ENCODE measurements at regions not wholly inside any gene's neighbourhood (a gene's known extent, or its start where the extent isn't known, plus 50 kb on each side); places are given as distances from the start of the nearest gene placed in this dataset.

DNA sequence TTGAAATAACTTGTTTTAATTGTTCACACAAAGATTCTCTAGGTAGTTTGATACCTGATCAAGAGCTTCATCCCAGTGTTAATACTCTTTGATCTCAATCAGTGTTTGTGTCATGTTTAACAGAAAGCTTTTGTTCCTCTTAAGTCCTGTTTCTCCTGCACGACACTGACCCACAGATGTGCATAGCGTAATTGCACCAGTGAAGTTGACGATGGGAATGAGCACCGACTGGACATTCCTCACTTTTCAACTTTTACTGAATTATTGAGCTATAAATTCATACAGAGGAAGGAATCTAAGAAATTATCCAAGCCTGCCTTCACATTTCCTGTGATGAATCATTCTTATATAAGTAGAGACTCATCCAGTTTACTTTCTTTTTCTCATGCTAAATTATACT, 878.7 kb upstream of the TENM3 start:
- FAIRE-seq (no peak), DNase-seq (ENCODE audit: low spot score in 2 of 2) (peak in 1 of 2 donors; percentile 6)

DNA sequence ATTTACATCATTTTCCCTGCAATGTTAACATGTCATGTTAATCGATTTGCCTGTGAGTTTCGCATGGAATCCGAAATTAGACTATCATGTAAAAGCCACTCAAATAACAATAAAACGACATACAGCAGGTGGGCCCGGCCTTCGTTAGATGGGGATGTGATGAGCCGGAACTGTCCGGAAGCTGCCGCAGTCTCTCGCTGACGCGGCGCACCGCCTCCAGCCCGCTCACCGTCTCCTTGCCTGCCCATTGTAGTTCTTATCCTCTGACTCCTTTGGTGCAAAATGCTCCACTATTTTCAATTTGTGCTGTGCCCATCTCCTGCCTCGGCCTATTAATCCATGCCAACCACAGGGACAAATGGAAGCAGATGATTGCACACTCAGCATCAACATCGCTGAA, 877.5 kb upstream of the TENM3 start:
- FAIRE-seq, result no peak

DNA sequence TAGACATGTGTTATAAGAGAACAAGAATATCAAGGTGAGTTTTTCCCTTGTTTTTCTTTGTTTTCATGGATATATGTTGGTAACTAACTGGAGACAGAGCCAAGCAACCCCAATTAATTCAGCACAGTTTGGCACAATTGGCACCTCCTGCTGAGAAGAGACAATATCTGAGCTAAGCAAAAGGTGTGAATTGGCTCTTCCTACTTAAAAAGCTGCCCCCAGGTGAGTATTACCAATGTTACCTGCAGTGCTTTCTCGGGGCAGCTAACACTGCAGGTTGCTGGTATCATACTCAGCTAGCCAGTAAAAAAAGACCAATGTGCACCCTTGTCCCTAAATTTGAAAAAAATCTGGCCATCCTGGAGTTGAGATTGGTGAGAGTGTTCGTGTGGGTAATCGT, 871.2 kb upstream of the TENM3 start:
- DNase-seq (ENCODE audit: low spot score in 2 of 2) (no peak), FAIRE-seq (no peak)

More for the DNA sequence above, 877.5 kb upstream of the TENM3 start:
- DNase-seq (ENCODE audit: low spot score in 2 of 2), result no peak

DNA sequence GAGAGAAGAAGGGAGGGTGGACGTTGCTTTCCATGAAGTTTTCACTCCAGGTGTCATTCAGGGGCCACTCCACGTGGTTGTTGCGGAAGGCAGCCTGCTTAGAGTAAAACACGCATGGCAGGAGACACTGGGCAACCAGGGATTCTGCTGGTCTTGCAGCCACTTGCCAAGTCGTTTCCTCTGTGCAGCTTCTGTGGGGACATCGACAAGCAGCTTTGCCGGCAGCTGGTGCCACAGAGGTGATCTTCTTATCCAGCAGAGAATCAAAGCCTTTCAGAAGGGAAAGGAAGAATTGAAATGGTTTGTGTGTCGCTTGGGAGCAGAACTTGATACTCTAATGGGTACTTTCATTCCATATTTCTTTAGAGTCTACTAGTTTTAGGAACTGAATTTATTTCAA, 867.1 kb upstream of the TENM3 start:
- no peak for FAIRE-seq
- no peak for DNase-seq (ENCODE audit: low spot score in 2 of 2)

DNA sequence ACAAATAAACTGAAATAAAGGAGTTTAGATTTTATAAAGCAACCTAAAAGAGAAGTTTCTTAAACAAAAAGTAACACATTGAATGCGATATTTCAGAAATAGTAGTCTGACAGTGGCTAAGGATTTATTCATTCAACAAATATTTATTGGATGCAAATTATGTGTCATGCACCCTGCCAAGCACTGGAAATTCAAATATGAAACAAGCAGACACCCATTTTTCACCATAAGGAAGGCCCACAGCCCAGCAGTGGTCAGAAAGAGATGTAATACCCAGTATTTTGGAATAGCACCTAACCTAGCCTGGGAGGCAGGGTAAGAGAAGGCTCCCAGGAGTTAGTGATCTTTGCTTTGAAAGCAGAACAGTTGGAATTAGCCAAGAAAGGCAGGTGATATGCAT, 855.1 kb upstream of the TENM3 start:
- DNase-seq (ENCODE audit: low spot score in 2 of 2) (no peak), FAIRE-seq (no peak)

DNA sequence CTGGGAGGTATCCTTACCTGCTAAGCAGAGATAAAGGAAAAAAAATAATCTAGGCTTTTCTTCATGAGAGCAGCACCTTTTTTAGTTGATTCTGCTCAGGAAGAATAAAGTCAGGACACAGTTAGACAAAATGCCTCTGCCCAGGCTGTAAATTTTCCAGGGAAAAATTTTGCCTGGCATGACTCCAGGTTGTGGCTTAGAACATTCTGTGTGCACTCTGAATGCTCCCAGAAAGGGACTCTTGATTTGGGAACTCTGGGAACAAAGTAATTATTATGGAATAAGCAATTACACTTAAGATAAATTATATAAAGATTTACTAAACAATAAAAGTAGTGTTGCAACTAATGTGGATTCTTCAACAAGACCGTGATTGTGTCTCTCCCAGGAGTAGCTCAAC, 826.2 kb upstream of the TENM3 start:
- DNase-seq (ENCODE audit: low spot score in 2 of 2), result no peak

DNA sequence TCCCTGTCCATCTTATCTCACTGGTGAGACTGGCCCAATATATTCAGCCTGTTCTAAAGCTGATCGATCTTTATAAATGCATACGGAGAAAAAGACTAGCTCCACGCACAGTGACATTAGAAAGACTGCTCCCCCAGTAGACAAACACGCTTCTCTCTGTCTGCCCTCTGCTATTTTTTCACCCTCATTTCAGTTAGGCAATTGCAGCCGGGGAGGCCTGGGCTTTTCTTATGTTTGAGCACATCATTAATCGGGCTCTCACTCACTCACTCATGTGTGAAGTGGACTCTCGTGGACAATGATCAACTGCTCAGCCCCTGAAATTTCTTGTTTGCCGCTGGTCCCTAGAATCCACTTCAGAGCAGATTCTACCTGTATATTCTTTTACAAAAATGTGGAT, 824.7 kb upstream of the TENM3 start:
- DNase-seq (ENCODE audit: low spot score in 2 of 2) (no peak), FAIRE-seq (no peak)

More for the DNA sequence above, 826.2 kb upstream of the TENM3 start:
- no peak for FAIRE-seq

DNA sequence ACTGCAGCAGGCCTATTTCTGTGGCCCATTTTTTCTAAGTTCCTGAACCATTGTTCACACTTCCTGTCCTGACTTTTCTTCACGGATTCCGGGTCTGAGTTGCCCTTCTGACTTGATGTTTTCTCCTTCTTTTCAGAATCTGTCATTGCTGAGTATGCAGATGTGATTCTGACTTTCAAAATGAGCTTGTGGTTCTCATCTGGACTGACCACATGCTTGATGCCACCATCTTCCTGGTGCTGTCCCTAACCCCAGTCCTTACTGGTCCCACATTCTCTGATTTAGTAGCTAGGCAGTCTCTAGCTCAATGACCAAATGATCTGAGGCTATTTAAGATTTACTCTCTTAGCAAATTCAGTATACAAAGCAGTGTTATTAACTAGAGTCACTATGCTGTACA, 822.3 kb upstream of the TENM3 start:
- FAIRE-seq, result no peak
- no peak for DNase-seq (ENCODE audit: low spot score in 2 of 2)

DNA sequence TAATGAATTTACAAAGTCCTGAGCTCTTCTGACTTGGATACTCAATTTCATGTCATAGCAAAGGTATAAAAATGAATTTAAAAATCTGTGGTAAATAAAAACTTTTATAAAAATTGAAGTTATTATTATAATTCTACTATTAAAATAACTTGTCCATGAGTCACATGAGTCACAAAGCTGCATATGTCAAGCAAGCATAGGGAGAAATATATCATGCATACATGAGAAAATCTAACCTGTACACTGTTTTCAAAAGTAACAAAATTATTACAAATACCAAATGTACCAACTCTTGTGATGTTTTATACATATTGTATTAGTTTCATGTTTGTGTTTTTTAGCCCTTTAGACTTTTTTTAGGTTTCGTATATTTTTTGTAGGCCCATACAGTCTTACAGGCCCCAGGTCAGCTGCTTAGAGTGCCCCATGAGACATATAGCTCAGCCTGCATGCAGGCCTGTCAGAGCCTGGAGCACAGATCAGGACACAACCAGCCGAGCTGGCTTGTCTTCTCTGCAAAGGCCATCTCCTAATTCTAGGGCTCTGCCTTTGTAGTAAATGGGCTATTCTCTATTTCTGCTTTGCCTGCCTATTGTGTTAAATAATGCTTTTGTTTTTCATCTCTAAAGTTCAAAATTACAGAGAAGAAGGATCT, 818.7 kb upstream of the TENM3 start:
- no peak for FAIRE-seq
- no peak for DNase-seq (ENCODE audit: low spot score in 2 of 2)

DNA sequence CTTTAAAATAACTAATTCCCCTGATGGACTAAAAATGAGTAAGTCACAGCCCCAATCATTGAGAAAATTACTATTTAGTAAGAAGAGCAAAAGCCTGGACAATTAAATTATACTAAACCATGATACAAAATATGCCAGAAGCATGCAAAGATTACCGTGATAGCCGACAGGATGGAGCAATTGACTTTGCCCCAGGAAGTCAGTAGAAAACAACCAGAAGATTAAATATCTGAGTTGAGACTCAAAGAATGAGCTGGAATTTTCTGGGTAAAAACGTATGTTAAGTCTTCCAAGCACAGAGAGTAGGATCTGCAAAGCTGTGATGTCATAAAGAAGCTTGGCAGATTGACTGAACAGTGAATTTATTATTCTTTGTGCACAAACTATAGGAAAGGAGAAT, 816.1 kb upstream of the TENM3 start:
- FAIRE-seq (no peak), DNase-seq (ENCODE audit: low spot score in 2 of 2) (no peak)

DNA sequence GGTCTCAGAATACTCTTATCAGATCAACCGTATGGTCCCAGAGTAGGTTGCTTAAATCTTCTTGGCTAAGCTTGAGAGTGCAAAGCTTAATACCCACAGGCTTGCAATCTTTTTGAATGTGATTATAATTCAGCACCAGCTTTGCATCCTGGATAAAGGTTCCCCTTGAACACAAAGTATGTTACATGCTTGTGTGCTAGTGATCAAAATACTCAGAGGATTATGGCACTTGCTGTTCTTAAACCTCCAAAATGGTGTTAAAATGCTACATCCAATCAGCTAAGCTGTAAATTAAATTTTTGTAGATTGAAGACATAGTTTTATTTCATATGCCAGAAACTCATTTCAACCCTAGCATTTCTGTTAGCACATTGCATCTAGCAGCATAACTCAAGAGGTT, 812.2 kb upstream of the TENM3 start:
- no peak for DNase-seq (ENCODE audit: low spot score in 2 of 2)

DNA sequence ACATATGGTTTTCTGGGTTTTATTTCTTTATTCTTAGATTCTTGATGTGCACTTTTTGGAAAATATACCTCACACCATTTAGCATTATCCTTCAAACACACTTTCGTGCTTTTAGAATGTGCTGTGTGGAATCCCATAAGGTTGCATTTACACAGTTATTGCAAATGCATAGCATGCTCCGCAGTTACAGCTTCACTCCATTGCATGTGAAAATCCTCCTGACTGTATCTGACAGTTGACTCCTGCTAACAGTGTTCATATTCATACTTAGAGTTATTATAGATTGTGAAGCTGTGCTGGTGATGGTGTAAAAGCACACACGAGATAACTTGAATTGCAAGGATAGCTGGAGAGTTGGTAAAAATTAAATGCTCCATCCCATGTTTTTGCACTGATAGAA, 811.5 kb upstream of the TENM3 start:
- FAIRE-seq (no peak), DNase-seq (ENCODE audit: low spot score in 2 of 2) (no peak)

More for the DNA sequence above, 812.2 kb upstream of the TENM3 start:
- no peak for FAIRE-seq

DNA sequence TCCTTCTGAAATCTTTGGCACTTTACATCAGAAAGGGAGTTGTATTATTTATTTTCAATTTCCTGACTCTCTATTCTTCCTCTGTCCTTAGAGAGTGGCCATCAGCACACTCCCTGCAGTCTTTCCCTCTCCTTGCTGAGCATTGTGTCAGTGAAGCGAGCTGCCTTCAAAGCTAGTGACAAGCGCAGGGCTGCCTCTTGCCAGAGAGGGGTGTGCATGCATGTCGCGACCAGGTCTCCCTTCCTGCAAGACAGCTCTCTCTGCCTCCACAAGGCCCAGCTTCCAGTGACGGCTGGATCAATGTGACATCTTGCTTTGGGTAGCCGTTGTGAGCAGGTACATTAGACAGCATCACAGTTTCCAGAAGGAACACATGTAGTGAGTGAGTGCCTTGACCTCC, 810.9 kb upstream of the TENM3 start:
- DNase-seq (ENCODE audit: low spot score in 2 of 2), result no peak
- FAIRE-seq, result no peak

DNA sequence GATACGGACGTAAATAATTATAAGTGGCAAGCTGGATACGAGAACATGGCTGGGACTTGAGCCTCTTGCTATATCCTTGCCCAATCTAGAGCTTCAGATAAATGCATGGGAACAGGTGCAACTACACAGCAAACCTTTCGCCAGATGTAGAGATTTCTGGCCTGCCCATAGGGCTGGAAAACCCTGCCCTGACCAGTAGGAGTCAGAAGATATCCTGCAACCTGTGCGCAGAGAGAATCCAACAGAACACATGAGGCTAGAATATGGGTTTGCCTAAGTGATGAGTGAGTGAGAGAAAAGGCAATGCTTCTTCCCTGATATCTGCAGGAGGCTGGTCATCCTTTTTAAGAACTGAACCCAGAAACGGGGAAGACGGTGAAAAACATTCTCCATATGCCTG, 805.3 kb upstream of the TENM3 start:
- DNase-seq (ENCODE audit: low spot score in 2 of 2) (no peak), FAIRE-seq (no peak)

DNA sequence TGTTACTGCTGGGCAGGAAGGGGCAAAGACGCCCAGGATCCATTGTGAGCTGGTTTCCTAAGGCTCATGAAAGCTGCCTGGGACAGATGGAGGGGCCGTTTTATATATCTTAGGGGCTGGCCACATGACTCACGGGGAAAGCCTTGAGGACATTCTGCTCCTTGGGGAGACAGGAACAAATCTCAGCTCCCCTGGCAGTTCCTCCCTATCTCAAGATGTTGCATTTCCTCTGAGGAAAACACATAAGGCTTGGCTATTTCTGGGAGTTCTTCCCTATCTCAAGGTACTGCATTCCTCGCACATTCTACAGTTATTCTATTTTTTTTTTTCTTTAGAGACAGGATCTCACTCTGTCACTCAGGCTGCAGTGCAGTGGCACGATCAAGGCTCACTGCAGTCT, 804.6 kb upstream of the TENM3 start:
- DNase-seq (ENCODE audit: low spot score in 2 of 2) (no peak), FAIRE-seq (no peak)

DNA sequence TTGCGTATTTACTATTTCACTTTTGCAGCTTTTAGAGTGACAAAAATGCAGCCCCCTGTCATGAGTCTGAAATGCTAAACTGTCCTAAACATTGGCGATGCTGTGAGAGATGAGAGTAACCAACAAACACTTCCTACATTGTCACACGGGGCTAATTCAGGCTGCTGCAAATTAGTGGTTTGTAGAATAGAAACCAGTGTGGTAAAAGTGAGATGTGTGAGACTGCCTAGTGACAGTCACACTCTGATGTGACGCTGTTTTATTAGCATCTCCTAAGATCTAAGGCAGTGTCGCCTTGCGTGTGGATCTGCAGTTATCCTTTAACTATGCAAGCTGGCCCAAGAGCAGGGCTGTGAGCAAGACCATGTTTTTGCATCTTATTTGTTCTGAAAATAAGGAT, 800.2 kb upstream of the TENM3 start:
- FAIRE-seq (no peak), DNase-seq (ENCODE audit: low spot score in 2 of 2) (no peak)

DNA sequence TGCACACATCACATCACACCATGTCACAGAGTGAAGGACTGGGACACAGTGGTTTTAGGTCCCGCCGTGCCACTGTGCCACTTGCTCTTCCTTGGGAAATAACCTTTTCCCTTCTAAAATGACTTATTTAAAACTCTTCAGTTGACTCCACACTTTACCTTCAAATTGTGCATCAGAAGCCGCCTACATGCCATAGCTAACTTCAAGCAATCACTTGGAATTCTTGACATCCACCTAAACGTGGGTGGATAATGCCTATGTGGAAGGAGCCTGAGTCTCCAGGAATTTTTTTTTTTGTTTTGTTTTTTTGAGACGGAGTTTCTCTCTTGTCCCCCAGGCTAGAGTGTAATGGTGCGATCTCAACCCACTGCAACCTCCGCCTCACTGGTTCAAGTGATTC, 777.4 kb upstream of the TENM3 start:
- no peak for FAIRE-seq
- no peak for DNase-seq (ENCODE audit: low spot score in 2 of 2)

DNA sequence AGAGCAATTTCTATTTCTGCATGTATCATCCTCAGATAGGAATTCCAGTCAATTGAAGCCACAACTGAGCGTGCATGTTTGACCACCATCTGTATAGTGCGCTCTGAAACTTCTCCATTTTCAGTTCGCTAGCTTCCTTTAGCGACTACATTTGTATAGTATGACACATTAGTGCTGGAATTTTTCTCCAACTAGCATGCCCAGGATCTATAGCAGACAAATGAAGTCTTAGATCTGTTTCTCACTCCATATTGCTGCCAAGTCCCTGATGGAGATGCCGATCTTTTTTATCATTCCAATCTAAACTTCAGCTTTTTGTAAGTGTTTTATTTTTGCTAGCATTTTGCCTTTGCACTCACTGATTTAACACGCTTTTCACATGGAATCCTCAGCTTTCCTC, 774.8 kb upstream of the TENM3 start:
- FAIRE-seq (no peak), DNase-seq (ENCODE audit: low spot score in 2 of 2) (no peak)

DNA sequence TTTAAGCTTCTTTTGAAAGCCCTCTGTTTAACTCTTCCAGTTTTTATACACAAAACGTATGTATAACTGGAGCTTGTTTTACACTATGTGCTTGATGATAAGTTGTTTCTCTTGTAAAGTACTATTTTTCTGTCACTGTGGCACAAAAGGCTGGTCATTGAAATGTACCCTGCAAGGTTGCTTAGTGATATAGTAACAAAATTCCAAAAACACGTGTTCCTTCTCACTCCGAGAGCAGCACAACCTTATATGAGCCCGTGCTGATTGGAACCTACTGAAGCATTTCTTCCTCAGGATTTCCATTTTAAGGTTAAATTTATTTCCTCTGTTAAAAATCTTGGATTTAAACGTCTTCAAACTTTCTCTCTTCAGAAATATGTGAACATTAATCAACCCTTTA, 772.9 kb upstream of the TENM3 start:
- no peak for DNase-seq (ENCODE audit: low spot score in 2 of 2)
- FAIRE-seq, result no peak

DNA sequence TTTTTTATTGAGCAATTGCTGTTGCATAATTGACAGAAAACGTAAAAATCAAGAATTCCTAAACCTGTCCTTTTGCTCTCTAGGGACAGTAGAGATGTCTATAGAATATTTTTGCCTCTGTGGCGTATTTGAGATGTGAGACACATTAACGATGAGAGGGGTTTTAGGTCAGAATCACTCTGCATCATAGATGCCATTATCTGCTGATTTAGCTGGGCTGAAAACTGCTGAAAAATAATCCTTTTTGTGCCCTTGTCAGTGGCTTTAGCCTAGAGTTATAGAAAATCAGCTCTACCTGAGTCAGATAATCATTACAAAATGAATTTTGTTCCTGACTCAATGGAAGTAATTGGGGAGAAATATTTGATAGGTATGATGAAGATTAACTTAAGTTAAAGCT, 767.8 kb upstream of the TENM3 start:
- DNase-seq (ENCODE audit: low spot score in 2 of 2) (no peak), FAIRE-seq (no peak)

DNA sequence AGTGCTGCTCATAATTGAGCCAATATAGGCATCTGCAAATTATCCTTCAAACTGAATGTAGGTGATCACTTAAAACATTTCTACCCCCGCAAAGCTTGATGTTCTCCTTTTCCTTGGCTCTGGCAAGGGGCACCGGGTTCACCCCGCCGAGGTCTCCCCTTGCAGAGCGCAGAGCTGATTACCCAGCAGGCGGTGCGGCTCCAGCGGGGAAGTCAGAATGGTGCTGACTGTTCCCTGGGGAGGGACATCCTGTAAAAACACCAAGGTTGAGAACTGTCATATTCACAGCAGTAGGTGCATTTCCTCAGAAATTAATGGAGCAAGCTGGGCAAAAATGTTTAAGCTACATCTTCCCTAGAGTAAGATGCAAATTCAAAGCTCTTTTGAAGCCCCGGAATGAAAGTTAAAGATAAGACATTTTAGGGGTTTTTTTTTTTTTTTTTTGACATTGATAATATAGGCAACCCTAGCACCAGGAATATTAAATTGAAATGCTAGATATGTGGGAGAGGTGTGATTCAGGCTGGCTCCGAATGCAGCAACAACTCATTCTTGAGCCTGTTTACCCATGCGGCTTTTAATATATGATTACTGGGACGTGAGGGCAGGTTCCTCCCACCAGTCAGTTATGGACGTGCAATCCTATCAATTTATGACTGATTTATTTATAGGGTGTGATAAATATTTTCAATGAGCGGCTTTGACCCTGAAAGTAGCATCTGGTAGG, 767.3 kb upstream of the TENM3 start:
- DNase-seq (ENCODE audit: low spot score in 2 of 2), result no peak
- FAIRE-seq, result no peak

DNA sequence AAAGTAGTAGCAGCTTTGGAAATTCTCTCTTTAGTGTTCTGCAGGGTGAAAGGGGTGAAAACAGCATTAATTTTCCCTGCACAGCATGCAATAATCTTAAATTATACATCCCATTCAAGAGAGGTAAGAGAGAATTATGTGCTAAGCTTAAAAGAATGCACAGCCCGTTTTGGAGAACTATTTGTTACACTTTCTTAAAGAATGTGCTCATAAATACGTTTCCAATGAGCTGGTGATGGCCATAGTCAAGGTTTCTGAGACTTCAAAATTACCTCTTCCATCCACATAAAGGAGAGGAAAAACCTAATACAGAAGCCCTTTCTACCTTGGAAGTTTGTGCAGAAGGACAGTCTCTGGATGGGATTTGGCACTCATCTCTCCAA, 766.7 kb upstream of the TENM3 start:
- no peak for FAIRE-seq
- no peak for DNase-seq (ENCODE audit: low spot score in 2 of 2)

DNA sequence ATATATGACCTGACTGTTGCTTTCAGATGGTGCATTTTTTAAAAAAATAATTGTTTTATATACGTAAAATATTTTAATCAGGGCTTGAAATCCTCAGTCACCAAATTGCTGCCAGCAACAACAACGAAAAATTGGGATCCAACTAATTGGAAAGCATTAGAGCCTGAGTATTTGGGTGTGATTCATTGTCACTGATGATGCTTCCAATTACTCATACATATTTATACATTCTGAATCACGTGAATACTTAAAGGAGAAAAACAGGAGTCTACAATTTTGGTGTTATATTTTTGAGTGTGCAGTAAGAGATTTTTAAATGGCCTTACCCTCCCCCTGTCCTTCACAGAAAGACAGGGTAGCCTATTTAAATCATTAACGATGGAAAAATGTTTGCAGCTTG, 765.6 kb upstream of the TENM3 start:
- DNase-seq (ENCODE audit: low spot score in 2 of 2) (no peak), FAIRE-seq (no peak)
